Mesothelial cell of epicardium (in vitro differentiated cells): ENCODE measurements at regions not wholly inside any gene's neighbourhood (a gene's known extent, or its start where the extent isn't known, plus 50 kb on each side); places are given as distances from the start of the nearest gene placed in this dataset.

Experiments used
- DNase-seq, 2 experiments: peaks; one replicate each; pipeline ENCODE4 v3.0.0; 2021; ENCODE audit warnings: low spot score in 2 of 2; ENCODE audit not compliant: unreplicated experiment in 2 of 2
- H3K27ac Mint-ChIP-seq: 2 replicates; pipeline ENCODE4 v1.8.0; 2021; ENCODE audit warnings: mixed read lengths
- H3K27me3 Mint-ChIP-seq: 2 replicates; pipeline ENCODE4 v1.8.0; 2021; ENCODE audit warnings: low read depth, mixed read lengths
- H3K36me3 Mint-ChIP-seq: 2 replicates; pipeline ENCODE4 v1.8.0; 2021; ENCODE audit warnings: mixed read lengths
- H3K4me1 Mint-ChIP-seq: 2 replicates; pipeline ENCODE4 v1.8.0; 2021; ENCODE audit warnings: mixed read lengths
- H3K4me3 Mint-ChIP-seq: 2 replicates; pipeline ENCODE4 v1.8.0; 2021; ENCODE audit warnings: mild to moderate bottlenecking, moderate library complexity, mixed read lengths
- H3K9me3 Mint-ChIP-seq: 2 replicates; pipeline ENCODE4 v1.8.0; 2021; ENCODE audit warnings: mixed read lengths
- TF ChIP-seq, protein P1 (sequence below): fragments of 200-600 bp; sonication (generic); IDR thresholded peaks from one replicate; pipeline ENCODE4 v1.5.0; 2021; ENCODE audit warnings: antibody characterized with exemption; ENCODE audit not compliant: unreplicated experiment

DNA sequence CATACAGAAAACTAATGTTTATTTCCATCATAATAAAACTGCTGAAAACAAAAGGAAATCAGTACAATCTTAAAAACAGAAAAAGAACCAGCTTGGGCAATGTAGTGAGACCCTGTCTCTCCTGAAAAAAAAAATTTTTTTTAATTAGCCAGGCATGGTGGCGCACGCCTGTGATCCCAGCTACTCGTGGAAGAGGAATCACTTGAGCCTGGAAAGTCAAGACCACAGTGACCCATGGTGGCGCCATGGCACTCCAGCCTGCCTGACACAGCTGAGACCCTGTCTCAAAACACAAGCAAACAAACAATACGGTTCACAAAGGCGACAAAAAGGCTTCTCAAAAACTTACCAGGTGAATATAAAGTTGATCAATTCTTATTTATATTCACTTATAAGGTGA, 289.7 kb downstream of the BRD1 start:
- Mint-ChIP-seq H3K4me1 (peaks cover 17% of the 10 kb centered on the region), H3K9me3 (no peaks in the 10 kb centered on the region), H3K27me3 (peaks cover 28% of the 10 kb centered on the region), H3K4me3 (no peak overlapping the region), H3K27ac (no peak overlapping the region), H3K36me3 (no peaks in the 10 kb centered on the region)
- no peak for DNase-seq
- TF ChIP-seq, protein P1, sequence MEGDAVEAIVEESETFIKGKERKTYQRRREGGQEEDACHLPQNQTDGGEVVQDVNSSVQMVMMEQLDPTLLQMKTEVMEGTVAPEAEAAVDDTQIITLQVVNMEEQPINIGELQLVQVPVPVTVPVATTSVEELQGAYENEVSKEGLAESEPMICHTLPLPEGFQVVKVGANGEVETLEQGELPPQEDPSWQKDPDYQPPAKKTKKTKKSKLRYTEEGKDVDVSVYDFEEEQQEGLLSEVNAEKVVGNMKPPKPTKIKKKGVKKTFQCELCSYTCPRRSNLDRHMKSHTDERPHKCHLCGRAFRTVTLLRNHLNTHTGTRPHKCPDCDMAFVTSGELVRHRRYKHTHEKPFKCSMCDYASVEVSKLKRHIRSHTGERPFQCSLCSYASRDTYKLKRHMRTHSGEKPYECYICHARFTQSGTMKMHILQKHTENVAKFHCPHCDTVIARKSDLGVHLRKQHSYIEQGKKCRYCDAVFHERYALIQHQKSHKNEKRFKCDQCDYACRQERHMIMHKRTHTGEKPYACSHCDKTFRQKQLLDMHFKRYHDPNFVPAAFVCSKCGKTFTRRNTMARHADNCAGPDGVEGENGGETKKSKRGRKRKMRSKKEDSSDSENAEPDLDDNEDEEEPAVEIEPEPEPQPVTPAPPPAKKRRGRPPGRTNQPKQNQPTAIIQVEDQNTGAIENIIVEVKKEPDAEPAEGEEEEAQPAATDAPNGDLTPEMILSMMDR, result no peak

- Mint-ChIP-seq H3K27ac (peak overlapping the region; percentile 84), H3K27me3 (peaks cover 21% of the 10 kb centered on the region), H3K4me1 (peaks cover 17% of the 10 kb centered on the region), H3K36me3 (no peaks in the 10 kb centered on the region), H3K9me3 (no peaks in the 10 kb centered on the region), H3K4me3 (peak overlapping the region; percentile 15)
- TF ChIP-seq, protein P1, result no peak
- peak in 1 of 2 experiments; percentile 72 for DNase-seq
Observed at GRCh38 chr22:49536571-49537131, 291.0 kb downstream of the BRD1 start.

DNA sequence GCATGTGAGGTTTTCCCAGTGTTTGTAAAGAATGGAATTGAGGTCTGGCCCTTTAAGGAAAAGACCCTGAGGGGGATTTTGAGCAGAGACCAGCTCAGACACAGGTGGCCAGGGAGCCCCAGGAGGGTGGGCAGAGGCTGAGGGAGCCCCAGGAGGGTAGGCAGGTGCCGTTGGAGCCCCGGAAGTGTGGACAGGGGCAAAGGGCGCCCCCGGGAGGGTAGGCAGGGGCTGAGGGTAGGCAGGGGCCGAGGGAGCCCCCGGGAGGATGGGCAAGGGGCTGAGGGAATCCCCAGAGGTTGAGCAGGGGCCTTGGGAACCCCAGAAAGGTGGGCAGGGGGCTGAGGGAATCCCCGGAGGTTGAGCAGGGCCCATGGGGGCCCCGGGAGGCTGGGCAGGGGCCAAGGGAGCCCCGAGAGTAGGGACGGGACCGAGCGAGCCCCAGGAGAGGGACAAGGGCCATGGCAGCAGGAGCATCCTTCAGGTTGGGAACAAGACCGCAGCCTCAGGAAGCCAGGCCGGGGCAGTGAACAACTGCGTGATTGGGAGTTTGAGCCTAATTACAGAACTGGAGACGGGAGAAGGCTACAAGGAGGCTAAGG, 292.0 kb downstream of the BRD1 start:
- Mint-ChIP-seq H3K27me3 (peaks cover 21% of the 10 kb centered on the region), H3K27ac (peak overlapping the region; percentile 84), H3K36me3 (no peaks in the 10 kb centered on the region), H3K4me1 (peaks cover 17% of the 10 kb centered on the region), H3K4me3 (no peak overlapping the region), H3K9me3 (no peaks in the 10 kb centered on the region)
- no peak for DNase-seq
- TF ChIP-seq, protein P1, result no peak

DNA sequence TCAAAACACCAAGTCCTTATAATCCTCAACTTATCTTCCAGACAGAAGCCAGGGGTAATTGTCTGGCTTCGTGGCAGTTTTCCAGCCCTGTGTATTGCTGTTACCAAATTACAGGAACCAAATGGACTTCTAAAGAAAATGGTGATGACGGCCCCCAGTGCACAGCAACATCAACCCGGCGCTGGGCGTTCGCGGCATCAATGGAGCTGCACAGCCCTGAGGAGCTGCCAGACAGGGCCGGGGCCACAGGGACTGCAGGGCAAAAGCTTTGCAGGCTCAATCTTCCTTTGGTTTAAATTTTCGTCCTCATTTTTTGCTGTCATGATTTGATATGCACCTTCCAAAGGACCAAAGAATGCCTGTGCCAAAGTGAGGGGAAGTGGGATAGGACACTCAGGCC, 292.5 kb downstream of the BRD1 start:
- Mint-ChIP-seq H3K27ac (no peak overlapping the region), H3K27me3 (peaks cover 21% of the 10 kb centered on the region), H3K4me3 (no peak overlapping the region), H3K9me3 (no peaks in the 10 kb centered on the region), H3K36me3 (no peaks in the 10 kb centered on the region), H3K4me1 (peaks cover 17% of the 10 kb centered on the region)
- no peak for DNase-seq
- TF ChIP-seq, protein P1, result no peak

- Mint-ChIP-seq H3K4me1 (peaks cover 17% of the 10 kb centered on the region), H3K9me3 (no peaks in the 10 kb centered on the region), H3K36me3 (no peaks in the 10 kb centered on the region), H3K4me3 (no peak overlapping the region), H3K27me3 (peaks cover 15% of the 10 kb centered on the region), H3K27ac (no peak overlapping the region)
- TF ChIP-seq, protein P1, result no peak
- no peak for DNase-seq
Observed at GRCh38 chr22:49534386-49534785, 293.3 kb downstream of the BRD1 start.
